K562 (cell line): ENCODE measurements at regions not wholly inside any gene's neighbourhood (a gene's known extent, or its start where the extent isn't known, plus 50 kb on each side); places are given as distances from the start of the nearest gene placed in this dataset.
A peak's percentile ranks its signal among the peaks of the same experiment; 100 is the strongest.

Experiments used
- AFF4 ChIP-seq: sonication (generic); formaldehyde crosslinking; IDR thresholded peaks from 2 replicates; pipeline ENCODE4 v1.8.0; 2023; ENCODE audit warnings: mild to moderate bottlenecking, missing genetic modification reagents
- CBX2 ChIP-seq: fragments of 200-600 bp; sonication (generic); IDR thresholded peaks from one replicate; pipeline ENCODE4 v1.6.1; 2012; ENCODE audit warnings: mild to moderate bottlenecking, low read length, inconsistent platforms; ENCODE audit not compliant: insufficient read depth, poor library complexity, severe bottlenecking
- ELF1 ChIP-seq: fragments of 200-800 bp; sonication (Bioruptor generic); IDR thresholded peaks from 2 replicates; pipeline ENCODE4 v1.6.1; 2016; ENCODE audit warnings: missing genetic modification characterization, missing compliant biosample characterization
- ELF2 ChIP-seq: fragments of 250-450 bp; sonication (Bioruptor Pico); IDR thresholded peaks from 2 replicates; pipeline ENCODE4 v1.5.0; 2021; ENCODE audit warnings: mild to moderate bottlenecking
- KLF10 ChIP-seq: fragments of 250-450 bp; sonication (Bioruptor Pico); IDR thresholded peaks from 2 replicates; pipeline ENCODE4 v1.6.1; 2021; ENCODE audit warnings: matching md5 sums
- LEF1 ChIP-seq: fragments of 450-650 bp; IDR thresholded peaks from 2 replicates; pipeline ENCODE4 v1.6.1; 2016; ENCODE audit warnings: mild to moderate bottlenecking
- RAD21 ChIP-seq, 2 experiments: fragments of 250-450 bp in 1 of 2; fragments of 450-650 bp in 1 of 2; sonication (Bioruptor Pico) in 1 of 2; formaldehyde crosslinking in 1 of 2; IDR thresholded peaks in 1 of 2; conservative IDR thresholded peaks in 1 of 2; 2 replicates each; pipeline versions ENCODE4 v1.4.0 to v1.8.0; 2020 to 2022; ENCODE audit warnings: mild to moderate bottlenecking in 2 of 2, moderate library complexity in 1 of 2
- RCOR1 ChIP-seq, 2 experiments: IDR thresholded peaks; 2 replicates each; pipeline ENCODE4 v1.6.1; 2012; ENCODE audit warnings: low read depth in 2 of 2, low read length in 2 of 2, borderline replicate concordance in 1 of 2, improper control_type of control experiment in 1 of 2
- TEAD2 ChIP-seq: fragments of 450-650 bp; IDR thresholded peaks from 2 replicates; pipeline ENCODE4 v1.6.1; 2016; ENCODE audit warnings: missing genetic modification characterization, control low read depth, missing compliant biosample characterization
- ZFP91 ChIP-seq: sonication (generic); formaldehyde crosslinking; IDR thresholded peaks from 2 replicates; pipeline ENCODE4 v1.8.0; 2022; ENCODE audit warnings: mild to moderate bottlenecking, missing genetic modification reagents
- ZKSCAN3 ChIP-seq: fragments of 250-450 bp; sonication (Bioruptor Pico); IDR thresholded peaks from 2 replicates; pipeline ENCODE4 v1.4.0; 2020
- ZNF354B ChIP-seq: fragments of 250-450 bp; sonication (Bioruptor Pico); IDR thresholded peaks from 2 replicates; pipeline ENCODE4 v1.4.0; 2020
- ZNF395 ChIP-seq: fragments of 200-800 bp; sonication (Bioruptor generic); IDR thresholded peaks from 2 replicates; pipeline ENCODE4 v1.6.1; 2017; ENCODE audit warnings: missing genetic modification characterization, missing compliant biosample characterization
- ZNF785 ChIP-seq: fragments of 250-450 bp; sonication (Bioruptor Pico); IDR thresholded peaks from 2 replicates; pipeline ENCODE4 v1.4.0; 2020; ENCODE audit warnings: mild to moderate bottlenecking

- TF ChIP-seq ZNF354B (CRISPR knock-in tag) = no peak
- no peak for TF ChIP-seq KLF10 (CRISPR knock-in tag)
- no peak for TF ChIP-seq ZKSCAN3
- no peak for TF ChIP-seq ZNF785 (CRISPR knock-in tag)
- no peak for TF ChIP-seq LEF1
- peak; percentile 6 to 75; a peak in 2 of 4 replicates for TF ChIP-seq RAD21 (CRISPR knock-in tag; conservative IDR thresholded peaks at IDR 0.05 in 1 of 2, IDR thresholded peaks at IDR 0.05 in 1 of 2)
- TF ChIP-seq TEAD2 (tag) = no peak
- TF ChIP-seq CBX2 = no peak
- no peak for TF ChIP-seq ZFP91 (CRISPR knock-in tag)
- no peak for TF ChIP-seq ELF1 (tag)
- TF ChIP-seq AFF4 (CRISPR knock-in tag) = no peak
- TF ChIP-seq ELF2 (CRISPR knock-in tag) = no peak
- TF ChIP-seq RCOR1 (IDR thresholded peaks at IDR 0.05; ENCODE audit: borderline replicate concordance in 1 of 2, low read depth in 2 of 2, low read length in 2 of 2) = no peak
- TF ChIP-seq ZNF395 (CRISPR knock-in tag) = no peak
These were observed 125.6 kb downstream of the APIP start (continued) for GRCh38 chr11:34790620-34791019.
